HepG2 (cell line): ENCODE measurements at regions not wholly inside any gene's neighbourhood (a gene's known extent, or its start where the extent isn't known, plus 50 kb on each side); places are given as distances from the start of the nearest gene placed in this dataset.

Experiments used
- ATAC-seq: fragments of 200-7000 bp; cut with Tn5 transposase; 3 replicates; pipeline ENCODE4 v1.9.1; 2020; ENCODE audit warnings: mild to moderate bottlenecking, moderate library complexity
- BruUV-seq: library from RNA; stranded (reverse); fragments of 400-500 nt; replicated peaks from 2 replicates; lab custom pipeline; 2021; lab: Mats Ljungman, UMichigan
- CTCF ChIA-PET: fragments of 300-600 bp; formaldehyde crosslinking; extraction: SDS; loops from one replicate; lab custom pipeline; 2021; ENCODE audit warnings: low total read pairs, inconsistent platforms, low intra/inter-chr PET ratio; lab: Yijun Ruan, JAX
- POLR2A ChIA-PET: fragments of 350-600 bp; sonication (Branson Sonifier 250); formaldehyde crosslinking; loops from one replicate; lab custom pipeline; 2020; ENCODE audit warnings: antibody characterized with exemption, inconsistent platforms; lab: Yijun Ruan, JAX
- DNase-seq: peaks from one replicate; pipeline ENCODE4 v3.0.0-alpha.2; 2015; ENCODE audit warnings: low spot score
- FAIRE-seq: peaks from 3 replicates; lab custom pipeline; 2011; peaks lifted over from hg19 to GRCh38; lab: Jason Lieb, UNC
- H2AFZ ChIP-seq: one replicate; pipeline ENCODE4 v1.6.1; 2011; ENCODE audit warnings: low read length, inconsistent platforms
- H3K27ac ChIP-seq: fragments of 300-600 bp; 3 replicates; pipeline ENCODE4 v1.8.0; 2011; ENCODE audit warnings: mixed run types, mild to moderate bottlenecking, mixed read lengths, low read length, inconsistent platforms; ENCODE audit not compliant: insufficient read depth; ENCODE audit errors: extremely low read length
- H3K27me3 ChIP-seq, 2 experiments: fragments of 200-600 bp in 1 of 2; 2 replicates in 1 of 2; 3 replicates in 1 of 2; pipeline versions ENCODE4 v1.6.0 to v1.8.0; 2011; ENCODE audit warnings: low read length in 2 of 2, mild to moderate bottlenecking in 2 of 2, moderate library complexity in 2 of 2, inconsistent platforms in 1 of 2; ENCODE audit not compliant: insufficient read depth in 2 of 2, control insufficient read depth in 1 of 2
- H3K36me3 ChIP-seq, 2 experiments: fragments of 200-600 bp in 1 of 2; replicated peaks in 1 of 2; 2 replicates in 1 of 2; 3 replicates in 1 of 2; pipeline versions ENCODE4 v1.5.1 to v1.8.0; 2011; ENCODE audit warnings: low read length in 2 of 2, inconsistent platforms in 1 of 2; ENCODE audit not compliant: insufficient read depth in 2 of 2, control insufficient read depth in 1 of 2
- H3K4me1 ChIP-seq: 2 replicates; pipeline ENCODE4 v1.5.1; 2012; ENCODE audit warnings: low read length, inconsistent platforms; ENCODE audit not compliant: insufficient read depth
- H3K4me2 ChIP-seq: 2 replicates; pipeline ENCODE4 v1.6.0; 2011; ENCODE audit warnings: low read depth, low read length, inconsistent platforms
- H3K4me3 ChIP-seq, 3 experiments: fragments of 200-600 bp in 1 of 3; sonication (generic), shearing (Covaris generic) in 1 of 3; replicated peaks in 1 of 3; 2 replicates each; pipeline ENCODE4 v1.5.1; 2011 to 2016; ENCODE audit warnings: low read length in 3 of 3, inconsistent platforms in 2 of 3, low read depth in 2 of 3, mild to moderate bottlenecking in 2 of 3, control low read depth in 1 of 3, mixed read lengths in 1 of 3; ENCODE audit not compliant: insufficient read depth in 1 of 3
- H3K79me2 ChIP-seq: one replicate; pipeline ENCODE4 v1.6.1; 2011; ENCODE audit warnings: low read length, inconsistent platforms; ENCODE audit not compliant: insufficient read depth
- H3K9ac ChIP-seq: 2 replicates; pipeline ENCODE4 v1.6.0; 2011; ENCODE audit warnings: mild to moderate bottlenecking, low read depth, low read length, inconsistent platforms; ENCODE audit not compliant: insufficient read depth
- H3K9me3 ChIP-seq: 2 replicates; pipeline ENCODE4 v1.5.1; 2012; ENCODE audit warnings: mild to moderate bottlenecking, low read length
- H4K20me1 ChIP-seq: 2 replicates; pipeline ENCODE4 v1.6.0; 2011; ENCODE audit warnings: inconsistent platforms, mild to moderate bottlenecking, low read length, moderate library complexity; ENCODE audit not compliant: insufficient read depth
- IKZF4 ChIP-seq: sonication (generic); formaldehyde crosslinking; IDR thresholded peaks from 2 replicates; pipeline ENCODE4 v1.5.1; 2020; ENCODE audit warnings: borderline replicate concordance, mild to moderate bottlenecking, low read depth, missing genetic modification reagents; ENCODE audit errors: not compliant biosample characterization
- KDM5A ChIP-seq: fragments of 200-600 bp; sonication (generic); IDR thresholded peaks from 2 replicates; pipeline ENCODE4 v1.7.0; 2018; ENCODE audit warnings: antibody characterized with exemption, mild to moderate bottlenecking, low read length, borderline replicate concordance
- NR2C2 ChIP-seq: sonication (generic); formaldehyde crosslinking; IDR thresholded peaks from 2 replicates; pipeline ENCODE4 v1.4.0; 2020; ENCODE audit warnings: missing genetic modification reagents, mild to moderate bottlenecking, moderate library complexity, borderline replicate concordance
- THAP11 ChIP-seq: IDR thresholded peaks from 2 replicates; pipeline ENCODE4 v1.6.1; 2016; ENCODE audit warnings: missing biosample characterization, missing genetic modification reagents
- ZKSCAN1 ChIP-seq: fragments of 150-350 bp; IDR thresholded peaks from 2 replicates; pipeline ENCODE4 v1.6.1; 2014; ENCODE audit warnings: low read length
- ZKSCAN8 ChIP-seq: IDR thresholded peaks from 2 replicates; pipeline ENCODE4 v1.6.1; 2016; ENCODE audit warnings: borderline replicate concordance, missing genetic modification reagents, missing compliant biosample characterization
- ZNF207 ChIP-seq: fragments of 450-650 bp; IDR thresholded peaks from 2 replicates; pipeline ENCODE4 v1.6.1; 2016; ENCODE audit warnings: antibody characterized with exemption, borderline replicate concordance
- ZNF253 ChIP-seq: sonication (generic); formaldehyde crosslinking; IDR thresholded peaks from 2 replicates; pipeline ENCODE4 v1.8.0; 2022; ENCODE audit warnings: mild to moderate bottlenecking, missing genetic modification reagents, borderline replicate concordance
- ZNF484 ChIP-seq: sonication (generic); formaldehyde crosslinking; IDR thresholded peaks from 2 replicates; pipeline ENCODE4 v1.5.1; 2020; ENCODE audit warnings: mild to moderate bottlenecking, low read depth, missing genetic modification reagents, borderline replicate concordance
- ZNF552 ChIP-seq: sonication (generic); formaldehyde crosslinking; IDR thresholded peaks from 2 replicates; pipeline ENCODE4 v1.9.0; 2022; ENCODE audit warnings: missing genetic modification reagents, mild to moderate bottlenecking, borderline replicate concordance
- ZNF737 ChIP-seq: sonication (generic); formaldehyde crosslinking; IDR thresholded peaks from 2 replicates; pipeline ENCODE4 v1.5.0; 2020; ENCODE audit warnings: missing genetic modification reagents, mild to moderate bottlenecking, borderline replicate concordance
- ZZZ3 ChIP-seq: sonication (generic); formaldehyde crosslinking; IDR thresholded peaks from 2 replicates; pipeline ENCODE4 v1.4.0; 2020; ENCODE audit warnings: missing genetic modification reagents, mild to moderate bottlenecking, borderline replicate concordance
- WGBS: methylation state at CpG from one replicate; pipeline ENCODE4 v1.1.6; 2017; ENCODE audit warnings: low lambda C conversion rate; 5-methylcytosine and 5-hydroxymethylcytosine counted together
- in situ Hi-C: cut with HindIII; loops from 2 replicates; pipeline ENCODE4 v1.10.0; 2017; ENCODE audit warnings: low pct_unique_long_range_greater_than_20kb; ENCODE audit not compliant: extremely low pct_ligation_motif_present
- intact Hi-C: fragments of 100-400 bp; cut with micrococcal nuclease; formaldehyde crosslinking; loops from one replicate; pipeline ENCODE4 v1.10.0; 2022; ENCODE audit not compliant: unreplicated experiment
- TF ChIP-seq, protein P1 (sequence below): sonication (generic); formaldehyde crosslinking; IDR thresholded peaks from 2 replicates; pipeline ENCODE4 v1.5.0; 2020; ENCODE audit warnings: mild to moderate bottlenecking, missing genetic modification reagents
- TF ChIP-seq, protein P2 (sequence below): sonication (generic); formaldehyde crosslinking; IDR thresholded peaks from 2 replicates; pipeline ENCODE4 v1.8.1; 2023; ENCODE audit warnings: mild to moderate bottlenecking, missing genetic modification reagents
- TF ChIP-seq, protein P3 (sequence below): sonication (generic); formaldehyde crosslinking; IDR thresholded peaks from 2 replicates; pipeline ENCODE4 v1.5.0; 2020; ENCODE audit warnings: mild to moderate bottlenecking, missing genetic modification reagents
- TF ChIP-seq, protein P4 (sequence below): IDR thresholded peaks from 2 replicates; pipeline ENCODE4 v1.4.0; 2020; ENCODE audit warnings: mild to moderate bottlenecking, missing genetic modification reagents

DNA sequence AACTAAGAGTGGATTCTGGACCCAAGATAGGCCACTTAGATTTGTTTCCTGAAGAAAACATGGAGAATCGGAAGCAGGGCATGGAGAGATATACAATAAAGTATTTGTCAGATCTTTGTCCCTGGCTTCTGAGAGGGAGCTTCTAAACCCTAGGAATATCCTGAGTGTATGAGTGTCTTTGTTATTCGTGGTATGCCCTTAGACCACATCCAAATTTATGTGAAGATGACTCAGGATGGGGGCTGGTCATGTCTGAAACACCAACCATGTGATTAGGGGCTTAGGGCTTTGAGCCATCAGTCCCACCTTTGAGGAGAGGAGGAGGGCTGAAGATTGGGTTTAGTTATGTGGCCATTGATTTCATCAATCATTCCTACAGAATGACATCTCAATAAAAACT lies 69.7 kb upstream of the PLPP4 start:
- H4K20me1 ChIP-seq, result no peaks in the 10 kb centered on the region
- BruUV-seq, result no TSS peak
- WGBS, result 0% methylated on average over 2 of the region's 2 CpGs
- no peak overlapping the region for H3K4me3 ChIP-seq
- in situ Hi-C loops (no loop called here), intact Hi-C loops (no loop called here)
- DNase-seq, result no peak
- FAIRE-seq, result no peak
- no peaks in the 10 kb centered on the region for H3K79me2 ChIP-seq
- ChIA-PET POLR2A (no interaction called here), CTCF (no interaction called here)
- no peak overlapping the region for H3K27ac ChIP-seq
- no peak overlapping the region for H2AFZ ChIP-seq
- H3K9ac ChIP-seq, result no peak overlapping the region
- ATAC-seq, result no peak
- no peaks in the 10 kb centered on the region for H3K9me3 ChIP-seq
- H3K4me2 ChIP-seq, result no peak overlapping the region
- peaks cover 0 to 5% of the 10 kb centered on the region in 2 experiments; a peak in 1 of 5 replicates for H3K27me3 ChIP-seq
- no peaks in the 10 kb centered on the region for H3K36me3 ChIP-seq
- no peaks in the 10 kb centered on the region for H3K4me1 ChIP-seq
- no peak for TF ChIP-seq ZNF484 (CRISPR knock-in tag)
- TF ChIP-seq, protein P1, sequence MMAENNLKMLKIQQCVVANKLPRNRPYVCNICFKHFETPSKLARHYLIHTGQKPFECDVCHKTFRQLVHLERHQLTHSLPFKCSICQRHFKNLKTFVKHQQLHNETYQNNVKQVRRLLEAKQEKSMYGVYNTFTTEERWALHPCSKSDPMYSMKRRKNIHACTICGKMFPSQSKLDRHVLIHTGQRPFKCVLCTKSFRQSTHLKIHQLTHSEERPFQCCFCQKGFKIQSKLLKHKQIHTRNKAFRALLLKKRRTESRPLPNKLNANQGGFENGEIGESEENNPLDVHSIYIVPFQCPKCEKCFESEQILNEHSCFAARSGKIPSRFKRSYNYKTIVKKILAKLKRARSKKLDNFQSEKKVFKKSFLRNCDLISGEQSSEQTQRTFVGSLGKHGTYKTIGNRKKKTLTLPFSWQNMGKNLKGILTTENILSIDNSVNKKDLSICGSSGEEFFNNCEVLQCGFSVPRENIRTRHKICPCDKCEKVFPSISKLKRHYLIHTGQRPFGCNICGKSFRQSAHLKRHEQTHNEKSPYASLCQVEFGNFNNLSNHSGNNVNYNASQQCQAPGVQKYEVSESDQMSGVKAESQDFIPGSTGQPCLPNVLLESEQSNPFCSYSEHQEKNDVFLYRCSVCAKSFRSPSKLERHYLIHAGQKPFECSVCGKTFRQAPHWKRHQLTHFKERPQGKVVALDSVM (CRISPR knock-in tag), result no peak
- no peak for TF ChIP-seq ZNF552
- no peak for TF ChIP-seq KDM5A
- no peak for TF ChIP-seq ZNF737 (CRISPR knock-in tag)
- TF ChIP-seq ZKSCAN1, result no peak
- TF ChIP-seq, protein P2, sequence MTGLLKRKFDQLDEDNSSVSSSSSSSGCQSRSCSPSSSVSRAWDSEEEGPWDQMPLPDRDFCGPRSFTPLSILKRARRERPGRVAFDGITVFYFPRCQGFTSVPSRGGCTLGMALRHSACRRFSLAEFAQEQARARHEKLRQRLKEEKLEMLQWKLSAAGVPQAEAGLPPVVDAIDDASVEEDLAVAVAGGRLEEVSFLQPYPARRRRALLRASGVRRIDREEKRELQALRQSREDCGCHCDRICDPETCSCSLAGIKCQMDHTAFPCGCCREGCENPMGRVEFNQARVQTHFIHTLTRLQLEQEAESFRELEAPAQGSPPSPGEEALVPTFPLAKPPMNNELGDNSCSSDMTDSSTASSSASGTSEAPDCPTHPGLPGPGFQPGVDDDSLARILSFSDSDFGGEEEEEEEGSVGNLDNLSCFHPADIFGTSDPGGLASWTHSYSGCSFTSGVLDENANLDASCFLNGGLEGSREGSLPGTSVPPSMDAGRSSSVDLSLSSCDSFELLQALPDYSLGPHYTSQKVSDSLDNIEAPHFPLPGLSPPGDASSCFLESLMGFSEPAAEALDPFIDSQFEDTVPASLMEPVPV (CRISPR knock-in tag), result no peak
- no peak for TF ChIP-seq ZKSCAN8 (CRISPR knock-in tag)
- TF ChIP-seq NR2C2 (CRISPR knock-in tag), result no peak
- TF ChIP-seq, protein P3, sequence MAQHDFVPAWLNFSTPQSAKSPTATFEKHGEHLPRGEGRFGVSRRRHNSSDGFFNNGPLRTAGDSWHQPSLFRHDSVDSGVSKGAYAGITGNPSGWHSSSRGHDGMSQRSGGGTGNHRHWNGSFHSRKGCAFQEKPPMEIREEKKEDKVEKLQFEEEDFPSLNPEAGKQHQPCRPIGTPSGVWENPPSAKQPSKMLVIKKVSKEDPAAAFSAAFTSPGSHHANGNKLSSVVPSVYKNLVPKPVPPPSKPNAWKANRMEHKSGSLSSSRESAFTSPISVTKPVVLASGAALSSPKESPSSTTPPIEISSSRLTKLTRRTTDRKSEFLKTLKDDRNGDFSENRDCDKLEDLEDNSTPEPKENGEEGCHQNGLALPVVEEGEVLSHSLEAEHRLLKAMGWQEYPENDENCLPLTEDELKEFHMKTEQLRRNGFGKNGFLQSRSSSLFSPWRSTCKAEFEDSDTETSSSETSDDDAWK (CRISPR knock-in tag), result no peak
- TF ChIP-seq ZNF207, result no peak
- no peak for TF ChIP-seq IKZF4 (CRISPR knock-in tag)
- no peak for TF ChIP-seq THAP11 (CRISPR knock-in tag)
- no peak for TF ChIP-seq ZNF253
- TF ChIP-seq, protein P4, sequence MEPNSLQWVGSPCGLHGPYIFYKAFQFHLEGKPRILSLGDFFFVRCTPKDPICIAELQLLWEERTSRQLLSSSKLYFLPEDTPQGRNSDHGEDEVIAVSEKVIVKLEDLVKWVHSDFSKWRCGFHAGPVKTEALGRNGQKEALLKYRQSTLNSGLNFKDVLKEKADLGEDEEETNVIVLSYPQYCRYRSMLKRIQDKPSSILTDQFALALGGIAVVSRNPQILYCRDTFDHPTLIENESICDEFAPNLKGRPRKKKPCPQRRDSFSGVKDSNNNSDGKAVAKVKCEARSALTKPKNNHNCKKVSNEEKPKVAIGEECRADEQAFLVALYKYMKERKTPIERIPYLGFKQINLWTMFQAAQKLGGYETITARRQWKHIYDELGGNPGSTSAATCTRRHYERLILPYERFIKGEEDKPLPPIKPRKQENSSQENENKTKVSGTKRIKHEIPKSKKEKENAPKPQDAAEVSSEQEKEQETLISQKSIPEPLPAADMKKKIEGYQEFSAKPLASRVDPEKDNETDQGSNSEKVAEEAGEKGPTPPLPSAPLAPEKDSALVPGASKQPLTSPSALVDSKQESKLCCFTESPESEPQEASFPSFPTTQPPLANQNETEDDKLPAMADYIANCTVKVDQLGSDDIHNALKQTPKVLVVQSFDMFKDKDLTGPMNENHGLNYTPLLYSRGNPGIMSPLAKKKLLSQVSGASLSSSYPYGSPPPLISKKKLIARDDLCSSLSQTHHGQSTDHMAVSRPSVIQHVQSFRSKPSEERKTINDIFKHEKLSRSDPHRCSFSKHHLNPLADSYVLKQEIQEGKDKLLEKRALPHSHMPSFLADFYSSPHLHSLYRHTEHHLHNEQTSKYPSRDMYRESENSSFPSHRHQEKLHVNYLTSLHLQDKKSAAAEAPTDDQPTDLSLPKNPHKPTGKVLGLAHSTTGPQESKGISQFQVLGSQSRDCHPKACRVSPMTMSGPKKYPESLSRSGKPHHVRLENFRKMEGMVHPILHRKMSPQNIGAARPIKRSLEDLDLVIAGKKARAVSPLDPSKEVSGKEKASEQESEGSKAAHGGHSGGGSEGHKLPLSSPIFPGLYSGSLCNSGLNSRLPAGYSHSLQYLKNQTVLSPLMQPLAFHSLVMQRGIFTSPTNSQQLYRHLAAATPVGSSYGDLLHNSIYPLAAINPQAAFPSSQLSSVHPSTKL (CRISPR knock-in tag), result no peak
- no peak for TF ChIP-seq ZZZ3
